ENCODE measurements at regions not wholly inside any gene's neighbourhood (a gene's known extent, or its start where the extent isn't known, plus 50 kb on each side); places are given as distances from the start of the nearest gene placed in this dataset.

GRCh38 chr2:212921061-212921460, 230.4 kb downstream of the IKZF2 start:
- TF ChIP-seq CTCF (IDR thresholded peaks at IDR 0.05; ENCODE audit: low read length) (no peak), EZH2 (IDR thresholded peaks at IDR 0.05; ENCODE audit: borderline replicate concordance, low read length) (no peak)
